CD4-positive, alpha-beta memory T cell (primary cell): ENCODE measurements at regions not wholly inside any gene's neighbourhood (a gene's known extent, or its start where the extent isn't known, plus 50 kb on each side); places are given as distances from the start of the nearest gene placed in this dataset.

Experiments
- CTCF ChIA-PET: fragments of 350-600 bp; sonication (Branson Sonifier 250); formaldehyde crosslinking; loops from one replicate; lab custom pipeline; 2021; ENCODE audit warnings: inconsistent platforms; ENCODE audit not compliant: partially characterized antibody; lab: Charles Lee
- POLR2A ChIA-PET: fragments of 350-600 bp; sonication (Branson Sonifier 250); formaldehyde crosslinking; loops from one replicate; lab custom pipeline; 2021; ENCODE audit not compliant: partially characterized antibody; lab: Charles Lee
- DNase-seq, 5 donors: peaks; one replicate each; pipeline versions ENCODE4 v3.0.0 to v3.0.0-alpha.2; 2020 to 2022; ENCODE audit warnings: mixed read lengths in 1 of 5
- H3K27ac ChIP-seq: one replicate; pipeline ENCODE4 v1.7.0; 2013; ENCODE audit warnings: low read depth, low read length
- H3K27me3 ChIP-seq: 2 replicates; pipeline ENCODE4 v1.7.0; 2013; ENCODE audit warnings: mild to moderate bottlenecking, low read length, moderate library complexity; ENCODE audit not compliant: insufficient read depth
- H3K36me3 ChIP-seq: 2 replicates; pipeline ENCODE4 v1.7.0; 2013; ENCODE audit warnings: mild to moderate bottlenecking, low read length, moderate library complexity; ENCODE audit not compliant: insufficient read depth
- H3K4me1 ChIP-seq: 2 replicates; pipeline ENCODE4 v1.7.0; 2013; ENCODE audit warnings: mild to moderate bottlenecking, low read length, moderate library complexity; ENCODE audit not compliant: insufficient read depth
- H3K4me3 ChIP-seq, 2 donors: one replicate each; pipeline ENCODE4 v1.7.0; 2013; ENCODE audit warnings: low read length in 2 of 2, mild to moderate bottlenecking in 1 of 2
- H3K9me3 ChIP-seq, 2 donors: one replicate each; pipeline ENCODE4 v1.7.0; 2013; ENCODE audit warnings: low read length in 2 of 2, control low read depth in 1 of 2; ENCODE audit not compliant: control insufficient read depth in 1 of 2
- H3K27ac Mint-ChIP-seq, 7 donors: one replicate each; pipeline ENCODE4 v1.8.0; 2020 to 2021; ENCODE audit warnings: mixed read lengths in 7 of 7, mild to moderate bottlenecking in 6 of 7, inconsistent platforms in 3 of 7, moderate library complexity in 3 of 7
- H3K27me3 Mint-ChIP-seq, 2 donors: one replicate each; pipeline ENCODE4 v1.8.0; 2020 to 2021; ENCODE audit warnings: mixed read lengths in 2 of 2
- H3K36me3 Mint-ChIP-seq, 2 donors: one replicate each; pipeline ENCODE4 v1.8.0; 2020 to 2021; ENCODE audit warnings: mixed read lengths in 2 of 2, inconsistent platforms in 1 of 2, mild to moderate bottlenecking in 1 of 2
- H3K4me1 Mint-ChIP-seq, 4 donors: one replicate each; pipeline ENCODE4 v1.8.0; 2020 to 2021; ENCODE audit warnings: mixed read lengths in 4 of 4, mild to moderate bottlenecking in 1 of 4
- H3K4me3 Mint-ChIP-seq, 8 donors: one replicate each; pipeline ENCODE4 v1.8.0; 2020 to 2021; ENCODE audit warnings: mixed read lengths in 8 of 8, mild to moderate bottlenecking in 7 of 8, moderate library complexity in 6 of 8, inconsistent platforms in 3 of 8
- H3K9me3 Mint-ChIP-seq, 8 donors: one replicate each; pipeline ENCODE4 v1.8.0; 2020 to 2021; ENCODE audit warnings: mixed read lengths in 8 of 8, mild to moderate bottlenecking in 5 of 8, inconsistent platforms in 3 of 8, moderate library complexity in 1 of 8
- intact Hi-C: fragments of 100-400 bp; cut with micrococcal nuclease; formaldehyde crosslinking; loops from one replicate; pipeline ENCODE4 v1.15.1; 2023

DNA sequence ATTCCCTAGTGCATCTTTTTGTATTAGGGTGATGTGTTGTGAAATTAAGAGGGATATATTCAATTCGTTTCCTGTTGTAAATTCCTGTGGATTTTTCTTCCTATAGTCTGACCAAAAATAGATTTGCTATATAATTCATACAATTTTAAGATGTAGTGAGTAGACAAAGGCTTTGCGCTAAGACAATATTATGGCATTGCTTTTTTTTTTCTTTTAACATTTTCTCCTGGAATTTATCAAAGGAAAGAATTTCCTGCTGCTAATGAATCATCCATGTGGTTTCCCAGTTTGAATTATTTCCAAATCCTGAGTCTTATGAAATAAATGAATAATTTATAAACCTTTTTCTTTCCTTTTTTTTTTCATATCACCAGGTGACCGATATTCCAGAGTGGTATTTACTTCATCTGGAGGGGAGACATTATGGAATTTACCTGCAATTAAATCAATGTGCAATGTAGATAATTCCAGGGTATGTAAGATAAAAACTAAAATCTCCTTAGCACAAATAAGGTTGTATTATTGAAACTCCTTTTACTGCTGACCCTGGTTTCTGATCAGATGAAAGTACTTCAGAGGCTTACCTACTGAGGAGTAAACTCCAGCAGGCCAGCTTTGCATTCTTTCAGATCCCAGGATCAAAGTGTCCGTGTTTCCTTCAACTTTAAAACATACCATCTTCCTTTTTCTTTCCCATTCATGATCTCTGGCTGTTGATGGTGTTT lies 148.4 kb downstream of the TLR5 start:
- H3K9me3 ChIP-seq = no peaks in the 10 kb centered on the region
- H3K4me3 Mint-ChIP-seq = no peak overlapping the region
- H3K27me3 ChIP-seq = no peaks in the 10 kb centered on the region
- H3K9me3 Mint-ChIP-seq = no peaks in the 10 kb centered on the region
- H3K27me3 Mint-ChIP-seq = no peaks in the 10 kb centered on the region
- intact Hi-C loops = no loop called here
- no peaks in the 10 kb centered on the region for H3K4me1 Mint-ChIP-seq
- H3K4me3 ChIP-seq = no peak overlapping the region
- no peak for DNase-seq
- no peaks in the 10 kb centered on the region for H3K4me1 ChIP-seq
- no peak overlapping the region for H3K27ac Mint-ChIP-seq
- peaks cover 11 to 32% of the 10 kb centered on the region in 2 donors for H3K36me3 Mint-ChIP-seq
- ChIA-PET CTCF (interaction anchor here (1.3 kb wide), 1 partner anchor 256 kb away, joined by 3 read pairs; no protein-coding TSS in a partner anchor), POLR2A (no interaction called here)
- H3K36me3 ChIP-seq = no peaks in the 10 kb centered on the region
- no peak overlapping the region for H3K27ac ChIP-seq

- no peaks in the 10 kb centered on the region for H3K27me3 Mint-ChIP-seq
- H3K9me3 ChIP-seq = no peaks in the 10 kb centered on the region
- no peaks in the 10 kb centered on the region for H3K4me1 ChIP-seq
- no peaks in the 10 kb centered on the region for H3K4me1 Mint-ChIP-seq
- H3K36me3 Mint-ChIP-seq = peaks cover 11 to 34% of the 10 kb centered on the region in 2 donors
- ChIA-PET POLR2A (no interaction called here), CTCF (no interaction called here)
- DNase-seq = no peak
- no peak overlapping the region for H3K4me3 Mint-ChIP-seq
- no peak overlapping the region for H3K4me3 ChIP-seq
- H3K36me3 ChIP-seq = no peaks in the 10 kb centered on the region
- H3K27me3 ChIP-seq = no peaks in the 10 kb centered on the region
- intact Hi-C loops = no loop called here
- H3K9me3 Mint-ChIP-seq = no peaks in the 10 kb centered on the region
- no peak overlapping the region for H3K27ac ChIP-seq
- no peak overlapping the region for H3K27ac Mint-ChIP-seq
Observed at GRCh38 chr1:222995236-222995580, 147.8 kb downstream of the TLR5 start.

DNA sequence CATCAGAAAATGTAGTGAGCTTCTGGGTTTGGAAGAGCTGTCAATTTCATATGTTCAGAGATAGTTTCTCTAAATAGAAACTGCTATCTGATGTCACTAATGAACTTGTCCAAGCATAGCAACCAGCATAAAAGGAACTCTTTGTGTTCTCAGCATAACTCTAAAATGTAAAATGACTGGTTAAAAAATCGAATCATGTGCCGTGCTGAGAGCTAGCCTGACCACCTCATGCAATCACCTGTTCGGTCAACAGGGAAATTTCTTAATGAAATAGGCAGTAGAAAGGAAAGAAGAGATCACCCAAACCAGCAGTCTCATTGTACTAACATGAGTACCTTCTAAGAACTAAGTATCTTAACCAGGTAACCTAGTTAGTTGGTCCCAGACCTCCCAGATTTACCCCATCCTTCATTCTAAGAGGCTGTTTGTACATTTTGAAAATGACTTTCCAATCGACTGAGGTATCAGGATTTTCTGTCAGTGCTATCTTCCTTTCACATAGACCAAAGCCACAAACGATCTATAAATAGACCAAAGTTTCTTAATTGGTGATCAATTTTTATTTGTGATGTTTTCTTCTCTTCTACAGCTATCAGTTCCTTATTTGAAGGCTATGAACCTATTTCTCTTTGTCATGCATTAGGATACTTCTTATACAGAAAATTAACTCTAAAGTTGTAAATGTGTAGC lies 147.3 kb downstream of the TLR5 start:
- Histone ChIP-seq H3K36me3 (no peaks in the 10 kb centered on the region), H3K27me3 (no peaks in the 10 kb centered on the region), H3K27ac (no peak overlapping the region), H3K9me3 (no peaks in the 10 kb centered on the region), H3K4me3 (no peak overlapping the region), H3K4me1 (no peaks in the 10 kb centered on the region)
- POLR2A ChIA-PET = no interaction called here
- intact Hi-C loops = no loop called here
- H3K4me1 Mint-ChIP-seq = no peaks in the 10 kb centered on the region
- H3K36me3 Mint-ChIP-seq = peaks cover 11 to 34% of the 10 kb centered on the region in 2 donors
- CTCF ChIA-PET = no interaction called here
- H3K9me3 Mint-ChIP-seq = no peaks in the 10 kb centered on the region
- no peak overlapping the region for H3K27ac Mint-ChIP-seq
- H3K27me3 Mint-ChIP-seq = no peaks in the 10 kb centered on the region
- no peak for DNase-seq
- no peak overlapping the region for H3K4me3 Mint-ChIP-seq

DNA sequence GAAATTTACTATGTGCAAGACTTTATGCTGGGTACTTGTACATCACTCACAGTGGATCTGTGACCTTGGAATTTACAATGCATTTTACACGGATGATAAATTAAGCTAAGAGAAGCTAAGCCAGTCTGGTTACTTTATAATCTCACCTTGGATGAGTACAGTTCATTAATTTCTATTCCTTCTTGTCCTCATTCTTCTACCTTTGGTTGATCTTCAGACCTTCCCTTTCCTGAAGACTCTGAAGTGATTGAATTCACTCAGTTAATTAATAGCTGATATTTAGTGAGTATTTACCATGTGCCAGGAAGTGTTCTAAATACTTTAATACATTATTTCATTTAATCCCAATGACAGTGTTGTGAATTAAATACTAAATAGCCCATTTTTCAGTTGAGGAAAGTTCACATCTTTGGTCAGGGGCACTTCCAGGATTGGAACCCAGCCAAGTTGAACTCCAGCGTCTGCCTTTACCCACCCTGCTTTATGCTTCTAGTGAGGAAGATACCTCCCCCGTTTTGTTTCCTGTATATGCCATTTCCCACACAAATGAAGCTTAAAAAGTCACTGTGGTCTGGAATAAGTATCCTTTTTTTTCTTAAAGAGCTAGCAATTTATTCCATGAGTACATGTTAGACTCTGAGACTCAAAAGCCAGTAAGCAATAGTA lies 146.6 kb downstream of the TLR5 start:
- intact Hi-C loops = no loop called here
- no peaks in the 10 kb centered on the region for H3K36me3 ChIP-seq
- H3K9me3 Mint-ChIP-seq = no peaks in the 10 kb centered on the region
- H3K4me1 Mint-ChIP-seq = no peaks in the 10 kb centered on the region
- H3K9me3 ChIP-seq = no peaks in the 10 kb centered on the region
- no peaks in the 10 kb centered on the region for H3K27me3 Mint-ChIP-seq
- POLR2A ChIA-PET = no interaction called here
- no peak for DNase-seq
- CTCF ChIA-PET = no interaction called here
- H3K4me1 ChIP-seq = no peaks in the 10 kb centered on the region
- H3K4me3 Mint-ChIP-seq = no peak overlapping the region
- H3K27ac ChIP-seq = no peak overlapping the region
- H3K36me3 Mint-ChIP-seq = peaks cover 11 to 34% of the 10 kb centered on the region in 2 donors
- H3K4me3 ChIP-seq = no peak overlapping the region
- no peaks in the 10 kb centered on the region for H3K27me3 ChIP-seq
- H3K27ac Mint-ChIP-seq = no peak overlapping the region

GRCh38 chr1:223000632-223001031 lies 142.4 kb downstream of the TLR5 start:
- DNase-seq = no peak
- H3K27ac Mint-ChIP-seq = no peak overlapping the region
- Histone ChIP-seq H3K36me3 (no peaks in the 10 kb centered on the region), H3K27me3 (no peaks in the 10 kb centered on the region), H3K27ac (no peak overlapping the region), H3K4me3 (no peak overlapping the region), H3K4me1 (no peaks in the 10 kb centered on the region), H3K9me3 (no peaks in the 10 kb centered on the region)
- H3K4me1 Mint-ChIP-seq = no peaks in the 10 kb centered on the region
- no peak overlapping the region for H3K4me3 Mint-ChIP-seq
- intact Hi-C loops = no loop called here
- CTCF ChIA-PET = no interaction called here
- H3K9me3 Mint-ChIP-seq = no peaks in the 10 kb centered on the region
- H3K27me3 Mint-ChIP-seq = no peaks in the 10 kb centered on the region
- POLR2A ChIA-PET = no interaction called here
- peaks cover 23 to 67% of the 10 kb centered on the region in 2 donors for H3K36me3 Mint-ChIP-seq

GRCh38 chr1:223001653-223002634 lies 141.1 kb downstream of the TLR5 start:
- POLR2A ChIA-PET = no interaction called here
- Mint-ChIP-seq H3K27ac (no peak overlapping the region), H3K36me3 (peaks cover 23 to 59% of the 10 kb centered on the region in 2 donors), H3K4me3 (no peak overlapping the region), H3K9me3 (no peaks in the 10 kb centered on the region), H3K4me1 (no peaks in the 10 kb centered on the region), H3K27me3 (no peaks in the 10 kb centered on the region)
- H3K4me3 ChIP-seq = no peak overlapping the region
- H3K9me3 ChIP-seq = no peaks in the 10 kb centered on the region
- H3K4me1 ChIP-seq = no peaks in the 10 kb centered on the region
- H3K27me3 ChIP-seq = no peaks in the 10 kb centered on the region
- H3K36me3 ChIP-seq = no peaks in the 10 kb centered on the region
- DNase-seq = no peak
- CTCF ChIA-PET = no interaction called here
- intact Hi-C loops = no loop called here
- H3K27ac ChIP-seq = no peak overlapping the region

DNA sequence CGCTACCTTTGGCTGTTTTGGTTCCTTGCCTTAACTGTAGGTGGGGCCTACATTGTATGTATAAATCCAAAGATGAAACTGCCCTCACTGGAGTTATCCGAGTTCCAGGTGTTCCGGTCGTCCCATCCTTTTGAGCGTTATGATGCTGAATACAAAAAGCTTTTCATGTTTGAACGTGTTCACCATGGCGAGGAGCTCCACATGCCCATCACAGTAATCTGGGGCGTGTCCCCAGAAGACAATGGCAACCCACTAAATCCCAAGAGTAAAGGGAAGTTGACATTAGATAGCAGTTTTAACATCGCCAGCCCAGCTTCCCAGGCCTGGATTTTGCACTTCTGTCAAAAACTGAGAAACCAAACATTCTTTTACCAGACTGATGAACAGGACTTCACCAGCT lies 139.5 kb downstream of the TLR5 start:
- H3K4me1 Mint-ChIP-seq = no peaks in the 10 kb centered on the region
- DNase-seq = no peak
- intact Hi-C loops = no loop called here
- H3K27ac Mint-ChIP-seq = no peak overlapping the region
- Histone ChIP-seq H3K9me3 (no peaks in the 10 kb centered on the region), H3K27ac (no peak overlapping the region), H3K27me3 (no peaks in the 10 kb centered on the region), H3K4me3 (no peak overlapping the region), H3K36me3 (no peaks in the 10 kb centered on the region), H3K4me1 (no peaks in the 10 kb centered on the region)
- H3K9me3 Mint-ChIP-seq = no peaks in the 10 kb centered on the region
- peaks cover 23 to 58% of the 10 kb centered on the region in 2 donors for H3K36me3 Mint-ChIP-seq
- H3K27me3 Mint-ChIP-seq = no peaks in the 10 kb centered on the region
- ChIA-PET POLR2A (no interaction called here), CTCF (no interaction called here)
- H3K4me3 Mint-ChIP-seq = no peak overlapping the region
